ENCODE measurements at regions not wholly inside any gene's neighbourhood (a gene's known extent, or its start where the extent isn't known, plus 50 kb on each side); places are given as distances from the start of the nearest gene placed in this dataset.

GRCh38 chr3:6132684-6133432, 728.1 kb upstream of the GRM7 start:
- TF ChIP-seq, protein P1, sequence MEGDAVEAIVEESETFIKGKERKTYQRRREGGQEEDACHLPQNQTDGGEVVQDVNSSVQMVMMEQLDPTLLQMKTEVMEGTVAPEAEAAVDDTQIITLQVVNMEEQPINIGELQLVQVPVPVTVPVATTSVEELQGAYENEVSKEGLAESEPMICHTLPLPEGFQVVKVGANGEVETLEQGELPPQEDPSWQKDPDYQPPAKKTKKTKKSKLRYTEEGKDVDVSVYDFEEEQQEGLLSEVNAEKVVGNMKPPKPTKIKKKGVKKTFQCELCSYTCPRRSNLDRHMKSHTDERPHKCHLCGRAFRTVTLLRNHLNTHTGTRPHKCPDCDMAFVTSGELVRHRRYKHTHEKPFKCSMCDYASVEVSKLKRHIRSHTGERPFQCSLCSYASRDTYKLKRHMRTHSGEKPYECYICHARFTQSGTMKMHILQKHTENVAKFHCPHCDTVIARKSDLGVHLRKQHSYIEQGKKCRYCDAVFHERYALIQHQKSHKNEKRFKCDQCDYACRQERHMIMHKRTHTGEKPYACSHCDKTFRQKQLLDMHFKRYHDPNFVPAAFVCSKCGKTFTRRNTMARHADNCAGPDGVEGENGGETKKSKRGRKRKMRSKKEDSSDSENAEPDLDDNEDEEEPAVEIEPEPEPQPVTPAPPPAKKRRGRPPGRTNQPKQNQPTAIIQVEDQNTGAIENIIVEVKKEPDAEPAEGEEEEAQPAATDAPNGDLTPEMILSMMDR (IDR thresholded peaks at IDR 0.05) = no peak
- TF ChIP-seq POLR2A (IDR thresholded peaks at IDR 0.05) = no peak

Measured in prostate gland (tissue), 2 donors.